ENCODE measurements at regions not wholly inside any gene's neighbourhood (a gene's known extent, or its start where the extent isn't known, plus 50 kb on each side); places are given as distances from the start of the nearest gene placed in this dataset.

DNA sequence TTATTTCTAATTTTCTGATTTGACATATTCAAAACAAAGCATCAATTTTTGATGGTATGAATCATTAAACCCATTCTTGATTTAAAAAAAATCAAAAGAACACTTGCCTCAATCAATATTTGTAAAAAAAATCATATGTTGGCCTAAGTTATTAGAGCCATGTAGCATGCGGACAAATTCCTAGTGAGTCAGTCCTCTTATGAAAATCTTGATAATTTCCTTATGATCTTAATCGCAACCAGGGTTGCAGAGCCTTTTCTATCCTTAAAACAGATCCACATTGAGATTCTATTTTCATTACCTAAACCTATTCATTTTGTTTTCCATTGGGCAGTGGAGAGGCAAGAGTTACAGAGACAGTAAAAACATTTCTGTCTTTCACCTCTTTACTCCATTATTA is 203.2 kb downstream of the ARL4A start:
- Histone ChIP-seq H3K36me3 (ENCODE audit: insufficient read depth, low read length) (no peaks in the 10 kb centered on the region), H3K27ac (ENCODE audit: low read depth, low read length) (no peak overlapping the region), H3K4me3 (ENCODE audit: insufficient read depth, low read length) (no peak overlapping the region), H3K79me2 (ENCODE audit: insufficient read depth, low read length) (no peaks in the 10 kb centered on the region), H3K4me1 (ENCODE audit: insufficient read depth, low read length) (peaks cover 6% of the 10 kb centered on the region), H4K20me1 (ENCODE audit: insufficient read depth, low read length) (no peaks in the 10 kb centered on the region), H3K9me3 (ENCODE audit: low read depth, low read length) (no peaks in the 10 kb centered on the region), H3K27me3 (ENCODE audit: insufficient read depth, low read length) (no peaks in the 10 kb centered on the region), H3K4me2 (ENCODE audit: insufficient read depth, low read length) (no peak overlapping the region), H2AFZ (ENCODE audit: low read length) (no peak overlapping the region)
- TF ChIP-seq, protein P1, sequence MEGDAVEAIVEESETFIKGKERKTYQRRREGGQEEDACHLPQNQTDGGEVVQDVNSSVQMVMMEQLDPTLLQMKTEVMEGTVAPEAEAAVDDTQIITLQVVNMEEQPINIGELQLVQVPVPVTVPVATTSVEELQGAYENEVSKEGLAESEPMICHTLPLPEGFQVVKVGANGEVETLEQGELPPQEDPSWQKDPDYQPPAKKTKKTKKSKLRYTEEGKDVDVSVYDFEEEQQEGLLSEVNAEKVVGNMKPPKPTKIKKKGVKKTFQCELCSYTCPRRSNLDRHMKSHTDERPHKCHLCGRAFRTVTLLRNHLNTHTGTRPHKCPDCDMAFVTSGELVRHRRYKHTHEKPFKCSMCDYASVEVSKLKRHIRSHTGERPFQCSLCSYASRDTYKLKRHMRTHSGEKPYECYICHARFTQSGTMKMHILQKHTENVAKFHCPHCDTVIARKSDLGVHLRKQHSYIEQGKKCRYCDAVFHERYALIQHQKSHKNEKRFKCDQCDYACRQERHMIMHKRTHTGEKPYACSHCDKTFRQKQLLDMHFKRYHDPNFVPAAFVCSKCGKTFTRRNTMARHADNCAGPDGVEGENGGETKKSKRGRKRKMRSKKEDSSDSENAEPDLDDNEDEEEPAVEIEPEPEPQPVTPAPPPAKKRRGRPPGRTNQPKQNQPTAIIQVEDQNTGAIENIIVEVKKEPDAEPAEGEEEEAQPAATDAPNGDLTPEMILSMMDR (IDR thresholded peaks at IDR 0.05; ENCODE audit: extremely low read depth, low read depth, low read length): no peak
- DNase-seq (ENCODE audit: insufficient read length, low spot score, missing footprints): no peak

- TF ChIP-seq, protein P1 (IDR thresholded peaks at IDR 0.05; ENCODE audit: extremely low read depth, low read depth, low read length): no peak
Observed at GRCh38 chr7:12893292-12893691, 205.9 kb downstream of the ARL4A start.

DNA sequence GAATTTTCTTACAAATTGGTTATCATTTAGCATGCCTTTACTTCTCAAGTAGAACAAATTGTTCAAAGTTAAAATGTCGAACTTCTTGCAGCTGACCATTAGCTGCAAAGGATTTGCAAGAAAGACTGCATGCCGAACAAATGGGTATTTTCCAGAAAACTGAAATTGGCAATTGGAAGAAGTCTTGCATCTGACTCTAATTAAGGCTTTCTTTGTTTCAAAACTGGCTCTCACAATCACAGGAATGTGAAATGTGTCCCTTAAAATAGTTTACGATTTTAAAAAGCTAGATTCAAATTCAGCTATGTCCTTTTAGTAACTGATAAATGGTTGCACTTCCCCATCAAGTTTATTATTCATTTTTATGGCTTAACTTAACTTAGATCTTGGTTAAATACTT is 207.9 kb downstream of the ARL4A start:
- DNase-seq (ENCODE audit: insufficient read length, low spot score, missing footprints): no peak
- TF ChIP-seq, protein P1 (IDR thresholded peaks at IDR 0.05; ENCODE audit: extremely low read depth, low read depth, low read length): no peak

More at GRCh38 chr7:12893292-12893691, 205.9 kb downstream of the ARL4A start:
- Histone ChIP-seq H3K27ac (ENCODE audit: low read depth, low read length) (no peak overlapping the region), H3K36me3 (ENCODE audit: insufficient read depth, low read length) (no peaks in the 10 kb centered on the region), H4K20me1 (ENCODE audit: insufficient read depth, low read length) (no peaks in the 10 kb centered on the region), H3K79me2 (ENCODE audit: insufficient read depth, low read length) (no peaks in the 10 kb centered on the region), H3K27me3 (ENCODE audit: insufficient read depth, low read length) (no peaks in the 10 kb centered on the region), H3K4me1 (ENCODE audit: insufficient read depth, low read length) (peaks cover 6% of the 10 kb centered on the region), H3K9me3 (ENCODE audit: low read depth, low read length) (no peaks in the 10 kb centered on the region), H2AFZ (ENCODE audit: low read length) (no peak overlapping the region), H3K4me3 (ENCODE audit: insufficient read depth, low read length) (no peak overlapping the region), H3K4me2 (ENCODE audit: insufficient read depth, low read length) (no peak overlapping the region)
- no peak for DNase-seq (ENCODE audit: insufficient read length, low spot score, missing footprints)

DNA sequence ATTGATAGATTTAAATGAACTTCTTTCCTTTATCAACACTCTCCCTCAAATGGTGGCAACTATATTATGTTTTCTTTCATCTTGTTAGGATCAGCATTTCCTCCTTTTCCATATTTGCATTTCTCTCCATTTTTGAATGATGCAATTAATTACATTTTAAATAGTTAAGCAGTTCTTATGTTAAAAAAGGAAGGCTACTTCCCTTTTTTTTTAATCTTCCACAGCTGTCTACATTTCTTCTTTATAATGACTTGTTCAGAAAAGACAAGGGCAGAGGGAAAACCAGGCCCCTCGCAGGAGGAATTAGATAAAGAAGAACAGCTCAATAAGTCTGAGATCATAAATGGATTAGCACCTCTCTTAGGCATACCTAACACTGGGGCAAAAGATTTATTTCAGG is 208.9 kb downstream of the ARL4A start:
- H3K4me2 ChIP-seq (ENCODE audit: insufficient read depth, low read length): no peak overlapping the region

More for the DNA sequence above, 207.9 kb downstream of the ARL4A start:
- Histone ChIP-seq H3K4me3 (ENCODE audit: insufficient read depth, low read length) (no peak overlapping the region), H2AFZ (ENCODE audit: low read length) (no peak overlapping the region), H3K79me2 (ENCODE audit: insufficient read depth, low read length) (no peaks in the 10 kb centered on the region), H3K27ac (ENCODE audit: low read depth, low read length) (no peak overlapping the region), H3K9me3 (ENCODE audit: low read depth, low read length) (no peaks in the 10 kb centered on the region), H4K20me1 (ENCODE audit: insufficient read depth, low read length) (no peaks in the 10 kb centered on the region), H3K27me3 (ENCODE audit: insufficient read depth, low read length) (no peaks in the 10 kb centered on the region), H3K4me2 (ENCODE audit: insufficient read depth, low read length) (no peak overlapping the region), H3K4me1 (ENCODE audit: insufficient read depth, low read length) (no peaks in the 10 kb centered on the region), H3K36me3 (ENCODE audit: insufficient read depth, low read length) (no peaks in the 10 kb centered on the region)

More for the DNA sequence above, 208.9 kb downstream of the ARL4A start:
- Histone ChIP-seq H3K79me2 (ENCODE audit: insufficient read depth, low read length) (no peaks in the 10 kb centered on the region), H3K9me3 (ENCODE audit: low read depth, low read length) (no peaks in the 10 kb centered on the region), H3K36me3 (ENCODE audit: insufficient read depth, low read length) (no peaks in the 10 kb centered on the region), H4K20me1 (ENCODE audit: insufficient read depth, low read length) (no peaks in the 10 kb centered on the region), H3K4me3 (ENCODE audit: insufficient read depth, low read length) (no peak overlapping the region), H3K4me1 (ENCODE audit: insufficient read depth, low read length) (no peaks in the 10 kb centered on the region), H2AFZ (ENCODE audit: low read length) (no peak overlapping the region), H3K27me3 (ENCODE audit: insufficient read depth, low read length) (no peaks in the 10 kb centered on the region), H3K27ac (ENCODE audit: low read depth, low read length) (no peak overlapping the region)
- DNase-seq (ENCODE audit: insufficient read length, low spot score, missing footprints): no peak
- TF ChIP-seq, protein P1 (IDR thresholded peaks at IDR 0.05; ENCODE audit: extremely low read depth, low read depth, low read length): no peak
